DMS53 (cell line): ENCODE measurements at regions not wholly inside any gene's neighbourhood (a gene's known extent, or its start where the extent isn't known, plus 50 kb on each side); places are given as distances from the start of the nearest gene placed in this dataset.

Source experiments
- DNase-seq: peaks from one replicate; lab custom pipeline; 2025; lab: John Stamatoyannopoulos, UW

DNA sequence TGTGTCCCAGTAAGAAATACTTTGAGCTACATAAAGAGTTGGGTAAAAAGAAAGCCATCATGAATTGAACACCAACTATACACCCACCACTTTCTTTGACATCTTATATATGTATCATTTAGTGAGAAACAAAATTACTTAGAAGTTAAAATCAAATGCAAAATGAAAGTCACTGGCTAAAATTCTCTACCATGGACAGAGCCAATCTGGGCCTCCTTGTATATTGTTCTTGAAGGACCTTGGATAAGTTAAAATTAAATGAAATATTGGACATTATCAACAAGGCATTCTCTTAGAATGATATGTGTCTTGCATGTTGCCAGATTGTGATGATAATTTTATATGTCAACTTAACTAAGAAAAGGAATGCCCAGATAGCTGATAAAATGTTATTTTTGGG lies 64.2 kb upstream of the CHL1 start:
- no peak for DNase-seq

DNA sequence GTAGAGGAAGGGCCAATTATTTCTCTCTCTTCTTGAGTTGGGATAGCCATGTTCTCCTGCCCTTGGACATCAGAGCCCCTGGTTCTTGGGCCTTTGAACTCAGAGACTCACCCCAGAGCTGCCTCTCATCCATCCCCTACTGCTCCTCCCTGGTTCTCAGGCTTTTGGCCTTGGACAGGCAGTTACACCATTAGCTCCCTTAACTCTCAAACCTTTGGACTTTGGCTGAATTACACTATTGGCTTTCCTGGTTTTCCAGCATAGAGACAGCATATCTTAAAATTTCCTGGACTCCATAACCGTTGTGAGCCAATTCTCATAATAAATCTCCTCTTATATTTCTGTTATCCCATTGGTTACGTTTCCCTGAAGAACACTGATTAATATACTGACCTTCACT lies 63.7 kb upstream of the CHL1 start:
- no peak for DNase-seq

DNA sequence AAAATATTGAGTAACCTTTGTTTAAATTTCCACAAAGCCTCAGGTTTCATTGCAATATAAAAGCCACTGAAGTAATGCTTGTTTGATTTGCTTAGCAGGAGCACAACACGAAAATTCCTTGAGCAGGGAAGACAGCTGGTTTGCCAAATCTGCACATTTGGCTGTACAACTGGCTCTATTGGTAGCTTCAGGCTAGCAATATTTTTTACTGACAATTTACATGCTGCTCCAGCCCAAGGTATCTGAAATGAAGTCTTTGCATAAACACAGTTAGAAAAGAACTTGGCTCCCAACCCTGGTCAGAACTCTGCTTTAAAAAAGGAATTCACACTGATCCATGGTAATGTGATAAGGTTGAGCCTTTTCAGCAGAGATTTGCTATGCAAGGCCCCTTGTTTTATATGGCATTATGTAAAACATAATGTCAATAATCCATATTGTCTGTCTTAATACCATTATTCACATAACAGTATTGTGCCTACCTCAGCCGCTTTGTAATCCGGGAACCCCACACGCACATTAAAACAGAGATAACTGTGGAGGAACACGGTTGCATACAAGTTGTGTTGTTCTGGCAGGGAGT lies 55.7 kb upstream of the CHL1 start:
- no peak for DNase-seq
